ENCODE measurements at regions not wholly inside any gene's neighbourhood (a gene's known extent, or its start where the extent isn't known, plus 50 kb on each side); places are given as distances from the start of the nearest gene placed in this dataset.

DNA sequence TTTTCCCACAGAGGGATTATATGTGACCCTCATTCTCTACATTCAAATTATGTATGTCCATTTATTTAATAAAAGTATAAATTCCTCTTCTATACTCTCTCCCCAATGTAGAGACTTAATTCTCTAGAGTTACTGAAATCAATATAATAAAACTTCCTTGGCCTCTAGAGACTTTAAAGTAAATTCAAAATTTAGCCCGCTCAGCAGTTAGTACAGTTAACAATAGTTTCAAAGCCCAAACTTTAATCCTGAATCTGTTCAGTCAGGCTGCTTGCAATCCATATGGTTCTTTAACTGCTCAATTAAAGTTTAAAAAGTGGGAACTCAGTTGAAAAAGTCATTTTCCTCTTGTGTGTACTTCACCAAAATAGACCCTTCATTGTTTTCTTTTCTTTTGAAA lies 2558.4 kb downstream of the ARAP2 start:
- no peak for TF ChIP-seq OSR1 (CRISPR knock-in tag; IDR thresholded peaks at IDR 0.05)
- TF ChIP-seq PPARA (CRISPR knock-in tag; IDR thresholded peaks at IDR 0.05; ENCODE audit: borderline replicate concordance), result no peak
- TF ChIP-seq GLIS3 (CRISPR knock-in tag; IDR thresholded peaks at IDR 0.05), result no peak
- TF ChIP-seq ESRRG (CRISPR knock-in tag; IDR thresholded peaks at IDR 0.05), result no peak
- no peak for TF ChIP-seq BACH2 (CRISPR knock-in tag; IDR thresholded peaks at IDR 0.05; ENCODE audit: borderline replicate concordance)
- TF ChIP-seq RARB (CRISPR knock-in tag; IDR thresholded peaks at IDR 0.05), result no peak
- TF ChIP-seq ZC3H10 (CRISPR knock-in tag; IDR thresholded peaks at IDR 0.05), result no peak

Measured in SK-N-SH treated with all-trans-retinoic acid at 6 μM for 48 hours (cell line).